OCI-LY7 (cell line): ENCODE measurements at regions not wholly inside any gene's neighbourhood (a gene's known extent, or its start where the extent isn't known, plus 50 kb on each side); places are given as distances from the start of the nearest gene placed in this dataset.

Experiments used
- BruUV-seq: library from RNA; stranded (reverse); fragments of 400-500 nt; replicated peaks from 2 replicates; lab custom pipeline; 2021; lab: Mats Ljungman, UMichigan
- CTCF ChIA-PET: fragments of 300-600 bp; sonication (Branson Sonifier 250); formaldehyde crosslinking; loops from one replicate; lab custom pipeline; 2022; ENCODE audit warnings: antibody characterized with exemption; ENCODE audit not compliant: unreplicated experiment; lab: Charles Lee
- POLR2A ChIA-PET: fragments of 300-600 bp; sonication (Branson Sonifier 250); formaldehyde crosslinking; loops from one replicate; lab custom pipeline; 2022; ENCODE audit warnings: antibody characterized with exemption; lab: Charles Lee
- DNase-seq: peaks from one replicate; pipeline ENCODE4 v3.0.0-alpha.2; 2015; ENCODE audit warnings: low spot score
- H2AFZ ChIP-seq: fragments of 200-600 bp; sonication (generic), shearing (Covaris generic); 2 replicates; pipeline ENCODE4 v1.6.1; 2014; ENCODE audit warnings: mild to moderate bottlenecking, antibody characterized with exemption, low read length, moderate library complexity
- H3K27ac ChIP-seq: fragments of 200-600 bp; sonication (generic); 2 replicates; pipeline ENCODE4 v1.5.1; 2014; ENCODE audit warnings: mixed run types, low read depth, mild to moderate bottlenecking, moderate library complexity, low read length, inconsistent platforms; ENCODE audit not compliant: poor library complexity, severe bottlenecking
- H3K36me3 ChIP-seq: fragments of 200-600 bp; sonication (generic); 2 replicates; pipeline ENCODE4 v1.6.1; 2014; ENCODE audit warnings: mild to moderate bottlenecking, antibody characterized with exemption, low read length, moderate library complexity, mixed read lengths; ENCODE audit not compliant: insufficient read depth
- H3K4me1 ChIP-seq: fragments of 200-600 bp; sonication (generic); 2 replicates; pipeline ENCODE4 v1.5.1; 2014; ENCODE audit warnings: mild to moderate bottlenecking, low read length; ENCODE audit not compliant: insufficient read depth, poor library complexity, severe bottlenecking
- H3K4me2 ChIP-seq: fragments of 200-600 bp; sonication (generic); 2 replicates; pipeline ENCODE4 v1.6.1; 2014; ENCODE audit warnings: mild to moderate bottlenecking, low read length
- H3K4me3 ChIP-seq: fragments of 200-600 bp; sonication (generic); 2 replicates; pipeline ENCODE4 v1.5.1; 2014; ENCODE audit warnings: mild to moderate bottlenecking, low read depth, low read length; ENCODE audit not compliant: poor library complexity, severe bottlenecking
- H3K79me2 ChIP-seq: fragments of 200-600 bp; sonication (generic); 2 replicates; pipeline ENCODE4 v1.6.1; 2016; ENCODE audit warnings: low read depth, mild to moderate bottlenecking, low read length, moderate library complexity, mixed read lengths; ENCODE audit not compliant: insufficient read depth
- H3K9me2 ChIP-seq: fragments of 200-600 bp; sonication (generic); 2 replicates; pipeline ENCODE4 v1.6.1; 2016; ENCODE audit warnings: mild to moderate bottlenecking, low read length, mixed read lengths; ENCODE audit not compliant: insufficient read depth
- H3K9me3 ChIP-seq: fragments of 200-600 bp; sonication (generic); 2 replicates; pipeline ENCODE4 v1.6.1; 2014; ENCODE audit warnings: mild to moderate bottlenecking, mixed run types, low read length, mixed read lengths
- H4K20me1 ChIP-seq: fragments of 200-600 bp; sonication (generic); 2 replicates; pipeline ENCODE4 v1.6.1; 2014; ENCODE audit warnings: mild to moderate bottlenecking, antibody characterized with exemption, low read length, moderate library complexity, mixed read lengths; ENCODE audit not compliant: insufficient read depth
- EZH2phosphoT487 ChIP-seq: fragments of 200-600 bp; sonication (generic); IDR thresholded peaks from 2 replicates; pipeline ENCODE4 v1.6.1; 2018; ENCODE audit warnings: low read depth, borderline replicate concordance, mild to moderate bottlenecking, mixed run types, antibody characterized with exemption, low read length, moderate library complexity, mixed read lengths
- intact Hi-C: fragments of 100-400 bp; cut with micrococcal nuclease; formaldehyde crosslinking; loops from one replicate; pipeline ENCODE4 v1.10.0; 2022; ENCODE audit not compliant: unreplicated experiment
- TF ChIP-seq, protein P1 (sequence below): fragments of 200-600 bp; sonication (generic); conservative IDR thresholded peaks from 2 replicates; pipeline ENCODE4 v1.5.1; 2014; ENCODE audit warnings: mild to moderate bottlenecking, antibody characterized with exemption, low read length, moderate library complexity, mixed read lengths

DNA sequence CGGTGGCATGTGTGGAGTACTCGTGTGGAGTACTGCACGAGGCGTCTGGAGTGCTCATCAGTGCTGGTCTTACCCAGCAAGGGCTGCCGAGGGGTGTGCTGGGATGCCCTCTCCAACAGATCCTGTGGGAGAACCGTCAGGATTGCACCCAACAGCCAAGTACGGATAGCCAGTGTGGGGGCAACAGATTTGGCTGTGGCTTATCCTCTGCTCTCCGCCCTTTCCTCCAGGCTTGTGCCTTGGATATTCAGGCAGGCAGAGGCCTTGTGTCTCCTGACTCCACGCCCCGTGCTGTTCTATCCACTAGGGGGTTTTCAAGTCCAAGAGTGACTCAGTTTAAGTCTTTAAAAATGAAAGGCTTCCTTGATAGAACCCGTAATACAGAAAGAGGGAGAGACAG, 321.0 kb upstream of the HS6ST1 start:
- H3K36me3 ChIP-seq = no peaks in the 10 kb centered on the region
- no peak for DNase-seq
- no peak for TF ChIP-seq EZH2phosphoT487
- TF ChIP-seq, protein P1, sequence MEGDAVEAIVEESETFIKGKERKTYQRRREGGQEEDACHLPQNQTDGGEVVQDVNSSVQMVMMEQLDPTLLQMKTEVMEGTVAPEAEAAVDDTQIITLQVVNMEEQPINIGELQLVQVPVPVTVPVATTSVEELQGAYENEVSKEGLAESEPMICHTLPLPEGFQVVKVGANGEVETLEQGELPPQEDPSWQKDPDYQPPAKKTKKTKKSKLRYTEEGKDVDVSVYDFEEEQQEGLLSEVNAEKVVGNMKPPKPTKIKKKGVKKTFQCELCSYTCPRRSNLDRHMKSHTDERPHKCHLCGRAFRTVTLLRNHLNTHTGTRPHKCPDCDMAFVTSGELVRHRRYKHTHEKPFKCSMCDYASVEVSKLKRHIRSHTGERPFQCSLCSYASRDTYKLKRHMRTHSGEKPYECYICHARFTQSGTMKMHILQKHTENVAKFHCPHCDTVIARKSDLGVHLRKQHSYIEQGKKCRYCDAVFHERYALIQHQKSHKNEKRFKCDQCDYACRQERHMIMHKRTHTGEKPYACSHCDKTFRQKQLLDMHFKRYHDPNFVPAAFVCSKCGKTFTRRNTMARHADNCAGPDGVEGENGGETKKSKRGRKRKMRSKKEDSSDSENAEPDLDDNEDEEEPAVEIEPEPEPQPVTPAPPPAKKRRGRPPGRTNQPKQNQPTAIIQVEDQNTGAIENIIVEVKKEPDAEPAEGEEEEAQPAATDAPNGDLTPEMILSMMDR = no peak; the same call in 1 of the 2 replicates
- no peak overlapping the region for H2AFZ ChIP-seq
- no peaks in the 10 kb centered on the region for H3K4me1 ChIP-seq
- no peak overlapping the region for H3K27ac ChIP-seq
- H3K4me2 ChIP-seq = no peak overlapping the region
- CTCF ChIA-PET = no interaction called here
- H3K79me2 ChIP-seq = no peaks in the 10 kb centered on the region
- H4K20me1 ChIP-seq = no peaks in the 10 kb centered on the region
- intact Hi-C loops = no loop called here
- H3K9me2 ChIP-seq = no peaks in the 10 kb centered on the region
- no peaks in the 10 kb centered on the region for H3K9me3 ChIP-seq
- BruUV-seq = no TSS peak
- POLR2A ChIA-PET = no interaction called here
- H3K4me3 ChIP-seq = no peak overlapping the region

DNA sequence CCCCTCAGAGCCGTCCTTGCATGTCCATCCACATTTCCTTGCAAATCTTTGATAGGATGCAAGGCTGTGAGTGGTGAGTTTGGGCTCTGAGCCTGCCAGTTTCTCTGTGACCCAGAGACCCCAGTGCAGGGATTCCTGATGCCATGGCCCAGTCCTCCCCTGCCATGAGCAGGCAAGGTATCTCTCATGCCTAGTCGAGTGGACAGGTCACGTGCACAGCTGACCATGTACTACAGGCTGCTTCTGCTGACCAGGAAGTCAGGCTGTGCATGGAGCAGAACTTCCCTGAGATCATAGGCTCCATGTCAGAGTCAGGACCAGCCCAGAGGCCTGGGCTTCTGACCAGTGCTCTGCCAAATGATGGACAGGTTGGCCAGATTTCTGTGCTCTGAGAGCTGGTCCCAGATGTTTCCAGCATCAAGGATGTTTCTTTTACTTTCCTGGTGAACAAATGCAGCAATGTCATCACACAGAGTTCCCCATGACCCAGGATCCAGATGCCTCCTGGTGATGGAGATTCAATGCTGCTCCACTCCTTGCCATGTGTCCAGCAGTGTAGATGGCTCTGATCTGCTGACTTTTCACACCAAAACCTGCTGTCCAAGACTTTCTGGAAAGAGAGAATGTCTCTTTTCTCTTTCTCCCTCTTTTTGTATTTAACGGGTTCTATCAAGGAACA, 321.6 kb upstream of the HS6ST1 start:
- H3K4me1 ChIP-seq = no peaks in the 10 kb centered on the region
- H3K36me3 ChIP-seq = no peaks in the 10 kb centered on the region
- no peaks in the 10 kb centered on the region for H3K9me2 ChIP-seq
- no peak overlapping the region for H3K4me2 ChIP-seq
- no TSS peak for BruUV-seq
- TF ChIP-seq, protein P1 = no peak
- TF ChIP-seq EZH2phosphoT487 = no peak
- ChIA-PET CTCF (no interaction called here), POLR2A (no interaction called here)
- no peak overlapping the region for H3K27ac ChIP-seq
- intact Hi-C loops = no loop called here
- H3K4me3 ChIP-seq = no peak overlapping the region
- H4K20me1 ChIP-seq = no peaks in the 10 kb centered on the region
- no peaks in the 10 kb centered on the region for H3K79me2 ChIP-seq
- H3K9me3 ChIP-seq = no peaks in the 10 kb centered on the region
- H2AFZ ChIP-seq = no peak overlapping the region
- DNase-seq = no peak

DNA sequence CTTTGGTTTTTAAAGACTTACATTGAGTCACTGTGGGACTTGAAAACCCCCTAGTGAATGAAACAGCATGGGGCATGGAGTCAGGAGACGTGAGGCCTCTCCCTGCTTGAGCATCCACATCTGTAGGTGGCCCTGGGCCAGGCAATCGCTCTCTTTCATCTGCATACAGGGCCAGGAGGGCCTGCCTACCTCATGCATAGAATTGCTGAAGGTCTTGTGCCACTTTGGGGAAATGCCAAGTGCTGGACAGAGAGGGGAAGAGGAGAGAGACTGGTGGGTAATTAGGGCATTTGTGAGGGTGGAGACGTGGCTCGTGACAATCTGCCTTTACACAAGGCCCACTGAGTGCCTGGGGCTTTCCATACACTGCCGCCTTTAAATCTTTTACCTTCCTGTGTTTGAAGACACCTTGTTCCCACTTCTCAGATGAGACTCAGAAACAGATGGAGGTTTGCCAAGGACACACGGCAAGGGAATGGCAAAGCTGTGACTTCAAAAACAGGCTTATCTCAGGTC, 322.2 kb upstream of the HS6ST1 start:
- Histone ChIP-seq H3K79me2 (no peaks in the 10 kb centered on the region), H3K4me3 (no peak overlapping the region), H3K36me3 (no peaks in the 10 kb centered on the region), H3K9me3 (no peaks in the 10 kb centered on the region), H4K20me1 (no peaks in the 10 kb centered on the region), H3K9me2 (no peaks in the 10 kb centered on the region), H2AFZ (no peak overlapping the region), H3K4me2 (no peak overlapping the region), H3K4me1 (no peaks in the 10 kb centered on the region), H3K27ac (no peak overlapping the region)
- POLR2A ChIA-PET = no interaction called here
- intact Hi-C loops = no loop called here
- CTCF ChIA-PET = no interaction called here
- DNase-seq = no peak
- TF ChIP-seq EZH2phosphoT487 = no peak
- no TSS peak for BruUV-seq
